Thoracic aorta (tissue), 2 donors: ENCODE measurements at regions not wholly inside any gene's neighbourhood (a gene's known extent, or its start where the extent isn't known, plus 50 kb on each side); places are given as distances from the start of the nearest gene placed in this dataset.

Experiments
- ATAC-seq: fragments of 150-250 bp; one replicate; pipeline ENCODE4 v1.8.0; 2017; ENCODE audit warnings: low read depth; ENCODE audit not compliant: insufficient number of reproducible peaks, low FRiP score
- DNase-seq: peaks from one replicate; pipeline ENCODE4 v3.0.0-alpha.2; 2020; ENCODE audit warnings: low spot score
- H3K27ac ChIP-seq, 2 donors: fragments of 200-600 bp; sonication (generic); 1 replicate in 1 of 2; 2 replicates in 1 of 2; pipeline ENCODE4 v1.5.1; 2016; ENCODE audit warnings: mild to moderate bottlenecking in 2 of 2, moderate library complexity in 2 of 2
- H3K27me3 ChIP-seq: fragments of 200-600 bp; sonication (generic); replicated peaks from 2 replicates; pipeline ENCODE4 v1.6.0; 2016; ENCODE audit warnings: mild to moderate bottlenecking; ENCODE audit not compliant: insufficient read depth
- H3K36me3 ChIP-seq: fragments of 200-600 bp; sonication (generic); one replicate; pipeline ENCODE4 v1.5.1; 2016
- H3K4me1 ChIP-seq, 2 donors: fragments of 200-600 bp; sonication (generic); 1 replicate in 1 of 2; 2 replicates in 1 of 2; pipeline versions ENCODE4 v1.5.1 to v1.6.0; 2016; ENCODE audit warnings: low read depth in 2 of 2, mild to moderate bottlenecking in 1 of 2; ENCODE audit not compliant: control insufficient read depth in 1 of 2
- H3K4me3 ChIP-seq: fragments of 200-600 bp; sonication (generic); 2 replicates; pipeline ENCODE4 v1.5.1; 2016; ENCODE audit warnings: mild to moderate bottlenecking
- H3K9me3 ChIP-seq: fragments of 200-600 bp; sonication (generic); 2 replicates; pipeline ENCODE4 v1.5.1; 2016
- CTCF ChIP-seq: fragments of 200-600 bp; sonication (generic); IDR thresholded peaks from one replicate; pipeline ENCODE4 v1.5.1; 2019; ENCODE audit warnings: antibody characterized with exemption

DNA sequence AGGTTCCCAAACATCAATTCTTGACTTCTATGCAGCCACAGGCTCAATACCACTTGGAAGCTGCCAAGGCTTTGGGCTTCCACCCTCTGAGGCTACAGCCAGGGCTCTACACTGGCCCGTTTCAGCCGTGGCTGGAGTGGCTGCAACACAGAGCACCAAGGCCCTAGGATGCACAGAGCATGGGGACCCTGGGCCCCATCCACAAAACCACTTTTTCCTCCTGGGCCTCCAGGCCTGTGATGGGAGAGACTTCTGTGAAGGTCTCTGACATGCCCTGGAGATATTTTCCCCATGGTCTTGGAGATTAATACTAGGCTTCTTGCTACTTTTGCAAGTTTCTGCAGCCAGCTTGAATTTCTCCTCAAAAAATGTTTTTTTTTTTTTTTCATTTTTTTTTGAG lies 655.4 kb upstream of the ZP4 start:
- Histone ChIP-seq H3K27ac (no peak overlapping the region), H3K27me3 (no peaks in the 10 kb centered on the region), H3K9me3 (no peaks in the 10 kb centered on the region), H3K36me3 (no peaks in the 10 kb centered on the region), H3K4me3 (no peak overlapping the region), H3K4me1 (no peaks in the 10 kb centered on the region)
- no peak for DNase-seq
- ATAC-seq = no peak
- no peak for TF ChIP-seq CTCF

DNA sequence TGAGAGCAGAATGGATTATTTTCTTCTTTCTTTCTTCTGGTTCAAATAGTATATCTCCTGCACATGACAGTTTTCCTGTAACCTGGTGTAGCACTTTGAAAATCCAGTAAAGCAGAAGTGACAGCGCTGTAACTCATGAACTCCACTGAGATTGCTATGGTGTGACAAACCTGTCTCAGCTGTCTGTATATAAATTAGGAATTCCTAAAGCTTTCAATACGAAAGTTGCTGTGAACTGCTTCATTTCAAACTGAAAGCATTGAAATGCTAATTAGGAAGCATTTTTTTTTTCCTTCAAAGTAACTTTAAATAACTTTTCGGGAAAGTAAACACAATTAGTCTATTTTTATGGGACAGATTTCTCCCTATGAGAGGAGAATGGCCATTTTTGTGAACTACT lies 646.9 kb upstream of the ZP4 start:
- H3K4me3 ChIP-seq = no peak overlapping the region
- no peaks in the 10 kb centered on the region for H3K27me3 ChIP-seq
- H3K4me1 ChIP-seq = no peaks in the 10 kb centered on the region
- H3K36me3 ChIP-seq = no peaks in the 10 kb centered on the region
- DNase-seq (no peak), ATAC-seq (no peak)
- TF ChIP-seq CTCF = no peak
- H3K27ac ChIP-seq = no peak overlapping the region
- no peaks in the 10 kb centered on the region for H3K9me3 ChIP-seq

DNA sequence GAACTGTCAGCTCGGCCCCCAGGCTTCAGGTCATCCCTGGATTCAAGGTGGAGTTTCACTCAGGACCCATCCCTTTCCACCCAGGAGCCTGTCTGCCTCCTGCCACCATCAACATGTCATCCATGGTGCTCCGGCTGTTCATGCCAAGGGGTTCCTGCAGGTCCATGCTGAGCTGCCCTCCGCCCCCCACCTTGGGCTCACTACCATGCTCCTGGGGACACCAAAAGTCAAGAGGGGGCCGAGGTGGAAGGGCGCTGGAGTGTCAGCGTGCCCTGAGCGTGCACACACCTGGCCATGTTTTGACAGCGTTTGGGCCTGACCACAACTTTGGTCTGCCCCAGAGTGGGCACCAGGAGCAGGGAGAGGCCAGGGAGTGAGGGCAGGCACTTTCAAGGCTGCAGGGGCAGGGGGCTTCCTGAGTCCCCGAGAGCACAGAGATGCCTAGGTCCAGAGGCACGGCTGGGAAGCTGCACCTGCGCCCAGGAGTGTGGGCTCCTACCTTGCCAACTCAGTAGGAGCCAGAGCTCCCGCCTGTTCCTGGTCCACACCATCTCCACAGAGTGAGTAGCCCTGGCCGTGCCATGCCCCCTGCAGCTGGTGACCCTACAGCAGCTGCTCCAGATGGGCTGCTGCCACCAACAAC lies 639.6 kb upstream of the ZP4 start:
- no peaks in the 10 kb centered on the region for H3K4me1 ChIP-seq
- H3K27ac ChIP-seq = no peak overlapping the region
- DNase-seq = no peak
- H3K36me3 ChIP-seq = no peaks in the 10 kb centered on the region
- no peak overlapping the region for H3K4me3 ChIP-seq
- H3K9me3 ChIP-seq = no peaks in the 10 kb centered on the region
- no peak for ATAC-seq
- TF ChIP-seq CTCF = no peak
- no peaks in the 10 kb centered on the region for H3K27me3 ChIP-seq

DNA sequence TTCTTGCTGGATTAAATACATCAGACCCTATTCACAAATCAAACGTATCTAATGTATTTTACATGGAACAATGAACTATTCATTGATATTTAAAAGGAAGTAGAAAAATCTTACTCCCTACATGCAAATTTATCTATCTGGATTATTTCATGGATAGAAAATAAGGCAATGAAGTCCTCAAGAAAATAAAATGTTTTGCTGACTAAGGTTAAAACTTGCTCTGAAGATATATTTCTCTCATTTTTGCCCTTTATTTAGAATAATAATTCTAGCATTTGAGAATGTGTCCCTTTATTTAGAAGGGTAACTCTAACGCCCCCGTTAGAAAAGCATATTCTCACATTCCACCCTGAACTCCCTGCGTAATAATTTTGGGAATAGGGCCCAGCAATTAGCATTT lies 627.0 kb upstream of the ZP4 start:
- no peak for TF ChIP-seq CTCF
- no peaks in the 10 kb centered on the region for H3K36me3 ChIP-seq
- ATAC-seq (no peak), DNase-seq (no peak)
- H3K27me3 ChIP-seq = no peaks in the 10 kb centered on the region
- no peak overlapping the region for H3K27ac ChIP-seq
- H3K4me3 ChIP-seq = no peak overlapping the region
- H3K4me1 ChIP-seq = no peaks in the 10 kb centered on the region
- peaks cover 3% of the 10 kb centered on the region for H3K9me3 ChIP-seq

- H3K4me1 ChIP-seq = no peaks in the 10 kb centered on the region
- H3K27me3 ChIP-seq = no peaks in the 10 kb centered on the region
- H3K36me3 ChIP-seq = no peaks in the 10 kb centered on the region
- TF ChIP-seq CTCF = no peak
- ATAC-seq = no peak
- H3K27ac ChIP-seq = no peak overlapping the region
- no peak overlapping the region for H3K4me3 ChIP-seq
- no peaks in the 10 kb centered on the region for H3K9me3 ChIP-seq
- DNase-seq = no peak
Observed at GRCh38 chr1:238501290-238501689, 610.6 kb upstream of the ZP4 start.
